GM23338 (cell line): ENCODE measurements at regions not wholly inside any gene's neighbourhood (a gene's known extent, or its start where the extent isn't known, plus 50 kb on each side); places are given as distances from the start of the nearest gene placed in this dataset.

ENCODE experiments used
- ATAC-seq: fragments of 200-7000 bp; cut with Tn5 transposase; 3 replicates; pipeline ENCODE4 v1.9.1; 2020
- DNase-seq: peaks from one replicate; pipeline ENCODE4 v3.0.0-alpha.2; 2015; ENCODE audit warnings: low spot score
- H2AFZ ChIP-seq: fragments of 200-600 bp; sonication (generic); 2 replicates; pipeline ENCODE4 v1.8.0; 2016; ENCODE audit warnings: antibody characterized with exemption, mild to moderate bottlenecking, moderate library complexity
- H3F3A ChIP-seq: fragments of 200-600 bp; sonication (generic); replicated peaks from 2 replicates; pipeline ENCODE4 v1.8.0; 2017; ENCODE audit warnings: antibody characterized with exemption, mixed run types, low read depth
- H3K27ac ChIP-seq: fragments of 200-600 bp; sonication (generic); 2 replicates; pipeline ENCODE4 v1.6.1; 2016; ENCODE audit warnings: low read depth
- H3K27me3 ChIP-seq: fragments of 200-600 bp; sonication (generic); 2 replicates; pipeline ENCODE4 v1.8.0; 2016; ENCODE audit warnings: mild to moderate bottlenecking, mixed run types, moderate library complexity; ENCODE audit not compliant: insufficient read depth
- H3K36me3 ChIP-seq: fragments of 200-600 bp; sonication (generic); 2 replicates; pipeline ENCODE4 v1.8.0; 2016; ENCODE audit warnings: mild to moderate bottlenecking; ENCODE audit not compliant: insufficient read depth
- H3K4me1 ChIP-seq: fragments of 200-600 bp; sonication (generic); 2 replicates; pipeline ENCODE4 v1.8.0; 2016; ENCODE audit warnings: mild to moderate bottlenecking, moderate library complexity; ENCODE audit not compliant: insufficient read depth
- H3K4me2 ChIP-seq: fragments of 200-600 bp; sonication (generic); 2 replicates; pipeline ENCODE4 v1.7.1; 2017; ENCODE audit warnings: mixed run types
- H3K4me3 ChIP-seq: fragments of 200-600 bp; sonication (generic); 2 replicates; pipeline ENCODE4 v1.6.1; 2016; ENCODE audit warnings: mixed run types
- H3K79me2 ChIP-seq: fragments of 200-600 bp; sonication (generic); replicated peaks from 2 replicates; pipeline ENCODE4 v1.8.0; 2017; ENCODE audit warnings: mild to moderate bottlenecking; ENCODE audit not compliant: insufficient read depth
- H3K9me2 ChIP-seq: fragments of 200-600 bp; sonication (generic); 2 replicates; pipeline ENCODE4 v1.8.0; 2017; ENCODE audit not compliant: insufficient read depth
- H4K20me1 ChIP-seq: fragments of 200-600 bp; sonication (generic); replicated peaks from 2 replicates; pipeline ENCODE4 v1.8.0; 2017; ENCODE audit warnings: mild to moderate bottlenecking; ENCODE audit not compliant: insufficient read depth
- H3K27ac Mint-ChIP-seq: 2 replicates; pipeline ENCODE4 v1.8.0; 2020; ENCODE audit warnings: inconsistent platforms, mild to moderate bottlenecking, moderate library complexity, mixed read lengths
- H3K27me3 Mint-ChIP-seq: 3 replicates; pipeline ENCODE4 v1.8.0; 2022; ENCODE audit warnings: low read depth, mild to moderate bottlenecking, moderate library complexity, mixed read lengths, inconsistent platforms; ENCODE audit not compliant: insufficient read depth, poor library complexity
- H3K36me3 Mint-ChIP-seq: 3 replicates; pipeline ENCODE4 v1.8.0; 2021; ENCODE audit warnings: low read depth, mild to moderate bottlenecking, inconsistent platforms, moderate library complexity, mixed read lengths
- H3K4me1 Mint-ChIP-seq: 3 replicates; pipeline ENCODE4 v1.8.0; 2020; ENCODE audit warnings: mild to moderate bottlenecking, inconsistent platforms, mixed read lengths
- H3K4me3 Mint-ChIP-seq: 3 replicates; pipeline ENCODE4 v1.8.0; 2021; ENCODE audit warnings: moderate library complexity, mild to moderate bottlenecking, inconsistent platforms, mixed read lengths
- H3K9me3 Mint-ChIP-seq: 3 replicates; pipeline ENCODE4 v1.8.0; 2020; ENCODE audit warnings: moderate library complexity, mild to moderate bottlenecking, inconsistent platforms, mixed read lengths
- CREB1 ChIP-seq: fragments of 250-450 bp; sonication (Bioruptor Pico); IDR thresholded peaks from 2 replicates; pipeline ENCODE4 v1.5.0; 2020; ENCODE audit warnings: low read depth, mild to moderate bottlenecking, moderate library complexity
- CTCF ChIP-seq, 2 experiments: fragments of 200-600 bp in 1 of 2; sonication (generic) in 1 of 2; conservative IDR thresholded peaks; 2 replicates each; pipeline versions ENCODE4 v1.5.1 to v1.6.1; 2016 to 2017; ENCODE audit warnings: antibody characterized with exemption in 2 of 2, low read depth in 2 of 2, mild to moderate bottlenecking in 2 of 2, moderate library complexity in 1 of 2
- EZH2 ChIP-seq: fragments of 200-600 bp; sonication (generic); IDR thresholded peaks from one replicate; pipeline ENCODE4 v1.8.0; 2017; ENCODE audit warnings: antibody characterized with exemption, mild to moderate bottlenecking, low read depth; ENCODE audit not compliant: unreplicated experiment
- EZH2phosphoT487 ChIP-seq: fragments of 200-600 bp; sonication (generic); IDR thresholded peaks from one replicate; pipeline ENCODE4 v1.8.1; 2018; ENCODE audit warnings: antibody characterized with exemption; ENCODE audit not compliant: unreplicated experiment
- JUNB ChIP-seq: IDR thresholded peaks from one replicate; pipeline ENCODE4 v1.6.1; 2016; ENCODE audit warnings: antibody characterized with exemption; ENCODE audit not compliant: unreplicated experiment
- NANOG ChIP-seq: IDR thresholded peaks from 2 replicates; pipeline ENCODE4 v1.6.1; 2016; ENCODE audit warnings: antibody characterized with exemption, borderline replicate concordance
- POLR2AphosphoS5 ChIP-seq: IDR thresholded peaks from 2 replicates; pipeline ENCODE4 v1.6.1; 2016; ENCODE audit warnings: antibody characterized with exemption, low read depth
- REST ChIP-seq: IDR thresholded peaks from one replicate; pipeline ENCODE4 v1.6.1; 2018; ENCODE audit warnings: antibody characterized with exemption; ENCODE audit not compliant: unreplicated experiment
- STAT1 ChIP-seq: IDR thresholded peaks from one replicate; pipeline ENCODE4 v1.6.1; 2016; ENCODE audit warnings: antibody characterized with exemption; ENCODE audit not compliant: unreplicated experiment
- ZNF114 ChIP-seq: fragments of 250-450 bp; sonication (Bioruptor Pico); IDR thresholded peaks from 2 replicates; pipeline ENCODE4 v1.5.0; 2020; ENCODE audit warnings: mild to moderate bottlenecking, moderate library complexity
- ZNF331 ChIP-seq: fragments of 250-450 bp; sonication (Bioruptor Pico); IDR thresholded peaks from 2 replicates; pipeline ENCODE4 v1.5.0; 2020; ENCODE audit warnings: low read depth, mild to moderate bottlenecking, moderate library complexity
- ZNF462 ChIP-seq: fragments of 250-450 bp; sonication (Bioruptor Pico); IDR thresholded peaks from 2 replicates; pipeline ENCODE4 v1.5.0; 2020; ENCODE audit warnings: mild to moderate bottlenecking, moderate library complexity
- TF ChIP-seq, protein P1 (sequence below): IDR thresholded peaks from 2 replicates; pipeline ENCODE4 v1.6.1; 2016; ENCODE audit warnings: antibody characterized with exemption

- H3K36me3 Mint-ChIP-seq, result no peaks in the 10 kb centered on the region
- Histone ChIP-seq H3K36me3 (no peaks in the 10 kb centered on the region), H2AFZ (peak overlapping the region; percentile 91; the same call in 1 of the 2 replicates), H4K20me1 (no peaks in the 10 kb centered on the region), H3K79me2 (no peaks in the 10 kb centered on the region), H3K27me3 (no peaks in the 10 kb centered on the region), H3K4me1 (peaks cover 10% of the 10 kb centered on the region), H3K27ac (no peak overlapping the region), H3K4me3 (no peak overlapping the region), H3F3A (no peaks in the 10 kb centered on the region), H3K4me2 (peak overlapping the region; percentile 26; the same call in 1 of the 2 replicates), H3K9me2 (no peaks in the 10 kb centered on the region)
- no peak overlapping the region for H3K27ac Mint-ChIP-seq
- no peaks in the 10 kb centered on the region for H3K9me3 Mint-ChIP-seq
- H3K4me3 Mint-ChIP-seq, result no peak overlapping the region
- ATAC-seq (no peak), DNase-seq (no peak)
- TF ChIP-seq STAT1, result no peak
- TF ChIP-seq CREB1 (CRISPR knock-in tag), result no peak
- TF ChIP-seq EZH2phosphoT487, result no peak
- no peak for TF ChIP-seq POLR2AphosphoS5
- no peak for TF ChIP-seq EZH2
- TF ChIP-seq, protein P1, sequence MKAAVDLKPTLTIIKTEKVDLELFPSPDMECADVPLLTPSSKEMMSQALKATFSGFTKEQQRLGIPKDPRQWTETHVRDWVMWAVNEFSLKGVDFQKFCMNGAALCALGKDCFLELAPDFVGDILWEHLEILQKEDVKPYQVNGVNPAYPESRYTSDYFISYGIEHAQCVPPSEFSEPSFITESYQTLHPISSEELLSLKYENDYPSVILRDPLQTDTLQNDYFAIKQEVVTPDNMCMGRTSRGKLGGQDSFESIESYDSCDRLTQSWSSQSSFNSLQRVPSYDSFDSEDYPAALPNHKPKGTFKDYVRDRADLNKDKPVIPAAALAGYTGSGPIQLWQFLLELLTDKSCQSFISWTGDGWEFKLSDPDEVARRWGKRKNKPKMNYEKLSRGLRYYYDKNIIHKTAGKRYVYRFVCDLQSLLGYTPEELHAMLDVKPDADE, result no peak
- TF ChIP-seq ZNF462, result no peak
- TF ChIP-seq CTCF (conservative IDR thresholded peaks at IDR 0.05; ENCODE audit: low read depth in 2 of 2), result no peak
- TF ChIP-seq ZNF331 (CRISPR knock-in tag), result no peak
- no peak for TF ChIP-seq REST
- TF ChIP-seq JUNB, result no peak
- TF ChIP-seq NANOG, result no peak
- no peak for TF ChIP-seq ZNF114 (CRISPR knock-in tag)
- peaks cover 18% of the 10 kb centered on the region for H3K4me1 Mint-ChIP-seq
- H3K27me3 Mint-ChIP-seq, result peaks cover 14% of the 10 kb centered on the region
Measured at GRCh38 chr1:29444081-29444715, 207.9 kb downstream of the PTPRU start.
